DMS 273 treated with DMSO at 0.1 percent for 48 hours (cell line): ENCODE measurements at regions not wholly inside any gene's neighbourhood (a gene's known extent, or its start where the extent isn't known, plus 50 kb on each side); places are given as distances from the start of the nearest gene placed in this dataset.

Experiments used
- DNase-seq: peaks from one replicate; lab custom pipeline; 2025; lab: John Stamatoyannopoulos, UW

GRCh38 chr16:8374586-8375231 is 215.6 kb downstream of the TMEM114 start:
- no peak for DNase-seq

GRCh38 chr16:8373676-8374431 is 216.5 kb downstream of the TMEM114 start:
- no peak for DNase-seq

DNA sequence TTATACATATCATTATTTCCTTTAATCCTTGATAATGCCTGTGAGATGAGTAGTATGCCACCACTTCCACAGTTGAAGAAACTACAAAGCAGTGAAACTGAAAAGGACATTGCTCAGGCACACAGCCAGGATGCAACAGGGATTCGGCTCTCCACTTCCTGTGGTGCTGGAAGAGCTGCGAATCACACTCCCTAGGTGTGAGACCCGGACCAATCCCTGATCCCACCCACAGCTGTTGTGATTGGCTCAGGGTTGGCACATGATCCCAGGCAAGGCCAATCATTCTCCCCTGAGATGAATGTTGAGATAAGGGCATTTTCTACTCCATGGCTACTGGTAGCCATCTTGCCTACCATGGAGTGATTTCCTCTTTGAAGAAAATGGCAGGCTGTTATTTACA is 218.2 kb downstream of the TMEM114 start:
- no peak for DNase-seq

DNA sequence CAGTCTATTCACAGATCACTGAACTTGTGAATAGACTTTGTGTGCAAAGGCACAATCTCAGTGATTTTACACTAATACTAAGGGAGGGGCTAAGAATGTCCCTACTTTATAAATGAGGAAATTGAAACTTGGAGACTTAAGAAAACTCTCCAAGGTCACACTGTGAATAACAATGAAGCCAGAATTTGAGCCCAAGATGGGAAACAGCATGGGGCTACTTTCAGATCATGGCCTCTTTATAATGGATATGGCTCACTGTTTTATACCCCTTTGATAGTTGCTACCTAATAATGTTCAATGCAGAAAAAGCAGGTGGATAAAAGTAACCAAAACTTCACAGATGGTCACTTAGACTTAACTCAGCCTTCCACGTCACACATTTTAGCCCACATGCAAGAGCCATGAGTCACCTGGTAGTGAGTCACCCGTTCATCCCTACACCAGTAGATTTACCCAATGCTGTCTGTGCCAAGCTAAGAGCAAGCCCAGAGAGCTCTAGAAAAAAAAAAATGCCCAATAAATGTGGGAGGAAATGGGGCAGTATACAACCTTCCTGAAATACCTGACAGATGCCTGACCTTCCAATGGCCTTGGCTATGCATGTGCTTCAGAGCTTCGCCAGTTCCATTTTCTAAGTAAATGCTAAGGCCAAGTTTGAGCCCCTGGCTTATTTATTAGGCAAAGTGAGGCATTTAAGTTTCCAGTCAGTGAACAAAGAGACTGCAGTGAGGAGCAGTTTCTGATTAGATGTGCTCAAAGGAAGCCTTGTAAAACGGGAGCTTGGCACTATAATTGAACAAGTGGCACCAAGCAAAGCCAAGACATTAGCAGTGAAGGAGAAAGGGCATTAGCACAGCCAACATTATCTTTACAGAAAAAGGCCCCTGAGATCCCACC is 219.7 kb downstream of the TMEM114 start:
- DNase-seq: no peak

GRCh38 chr16:8358937-8359336 is 231.4 kb downstream of the TMEM114 start:
- no peak for DNase-seq

DNA sequence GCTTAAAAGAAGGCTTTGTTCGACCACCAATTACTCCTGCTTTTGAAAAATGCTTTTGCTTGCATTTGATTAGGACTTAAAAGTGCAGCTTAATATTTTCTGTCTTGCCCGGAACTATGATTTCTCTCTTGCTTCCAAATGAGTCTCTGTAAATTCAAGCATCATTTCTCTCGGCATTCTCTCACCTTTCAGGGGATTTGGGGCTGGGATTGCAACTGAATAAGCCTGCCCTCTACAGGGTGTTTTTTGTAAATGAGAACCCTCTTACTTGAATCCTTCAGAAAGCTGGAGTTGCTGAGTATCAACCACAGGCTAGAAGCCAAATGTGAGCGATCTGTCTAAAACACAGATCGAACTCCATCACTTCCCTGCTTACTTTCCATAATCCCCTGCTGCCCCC is 234.6 kb downstream of the TMEM114 start:
- no peak for DNase-seq

DNA sequence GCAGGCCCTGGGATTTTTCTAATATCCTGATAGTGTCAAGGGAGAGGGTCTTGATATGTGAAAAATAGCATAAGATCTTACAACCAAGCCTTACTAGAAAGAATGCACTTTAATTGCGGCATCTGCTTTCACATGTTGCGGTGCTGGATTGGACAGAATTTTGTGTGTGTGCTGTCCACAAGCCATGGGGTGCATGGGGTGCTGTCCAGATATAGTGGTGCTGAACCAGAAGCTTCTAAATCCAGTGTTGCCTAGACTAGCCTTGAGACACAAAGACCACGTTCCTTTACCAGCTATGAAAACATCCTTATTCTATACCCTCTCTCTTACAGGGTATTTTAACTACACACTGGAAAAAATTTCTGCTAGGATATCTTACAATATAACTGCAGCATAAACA is 244.0 kb downstream of the TMEM114 start:
- no peak for DNase-seq

- DNase-seq: no peak
These were observed 248.0 kb downstream of the TMEM114 start for GRCh38 chr16:8342276-8342675.

DNA sequence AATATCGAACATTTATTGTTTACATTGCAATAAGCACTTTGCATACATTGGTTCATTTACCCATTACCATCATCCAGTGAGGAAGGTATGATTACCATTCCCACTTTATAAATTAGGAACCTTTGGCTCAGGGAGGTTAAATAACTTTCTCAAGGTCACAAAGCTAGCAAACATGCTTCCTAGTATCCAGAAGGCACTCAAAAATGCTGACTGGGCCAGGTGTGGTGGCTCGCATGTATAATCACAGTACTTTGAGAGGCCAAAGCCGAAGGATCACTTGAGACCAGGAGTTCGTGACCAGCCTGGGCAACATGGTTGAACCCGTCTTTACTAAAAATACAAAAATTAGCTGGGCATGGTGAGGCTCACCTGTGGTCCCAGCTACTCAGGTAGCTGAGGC is 259.6 kb downstream of the TMEM114 start:
- DNase-seq: no peak

DNA sequence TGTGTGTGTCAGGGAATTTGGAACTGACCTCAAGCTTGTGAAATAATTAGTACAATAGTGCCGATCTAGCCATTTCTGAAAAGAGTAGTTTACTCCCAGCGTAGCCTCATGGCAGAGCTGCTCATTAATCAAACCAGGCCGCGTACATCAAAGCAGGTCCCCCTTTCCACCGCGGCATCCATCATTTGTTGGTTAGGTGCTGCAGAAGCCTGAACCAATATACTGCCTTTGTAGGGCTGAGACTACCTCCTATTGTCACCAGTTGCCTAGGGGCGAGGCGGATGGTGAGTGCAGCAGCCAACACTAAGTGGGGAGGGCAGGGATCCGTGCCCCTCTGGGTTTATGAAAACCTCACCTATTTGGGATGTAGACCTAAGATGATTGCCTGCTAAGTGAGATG is 264.1 kb downstream of the TMEM114 start:
- no peak for DNase-seq

DNA sequence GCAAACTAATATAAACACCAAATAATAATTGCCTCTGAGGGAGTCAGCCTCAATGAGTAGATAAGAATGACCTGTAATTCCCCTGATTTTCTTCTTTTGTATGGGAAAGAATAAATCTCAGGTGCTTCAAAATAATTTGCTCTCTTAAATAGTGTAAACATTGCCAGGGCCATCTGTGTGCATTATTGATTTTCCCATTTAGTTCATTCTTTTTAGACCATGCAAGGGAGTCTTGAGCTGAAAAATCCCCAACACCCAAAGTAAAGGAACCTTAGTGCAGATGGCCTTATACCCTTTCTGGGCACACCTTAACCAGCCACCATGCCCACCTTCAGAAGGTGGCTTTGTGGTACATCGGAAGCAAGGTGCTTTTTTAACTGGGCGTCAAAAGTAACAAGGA is 267.2 kb downstream of the TMEM114 start:
- no peak for DNase-seq

GRCh38 chr16:8320131-8320530 is 270.2 kb downstream of the TMEM114 start:
- no peak for DNase-seq

- DNase-seq: no peak
These were observed 279.5 kb downstream of the TMEM114 start for GRCh38 chr16:8310816-8311215.

DNA sequence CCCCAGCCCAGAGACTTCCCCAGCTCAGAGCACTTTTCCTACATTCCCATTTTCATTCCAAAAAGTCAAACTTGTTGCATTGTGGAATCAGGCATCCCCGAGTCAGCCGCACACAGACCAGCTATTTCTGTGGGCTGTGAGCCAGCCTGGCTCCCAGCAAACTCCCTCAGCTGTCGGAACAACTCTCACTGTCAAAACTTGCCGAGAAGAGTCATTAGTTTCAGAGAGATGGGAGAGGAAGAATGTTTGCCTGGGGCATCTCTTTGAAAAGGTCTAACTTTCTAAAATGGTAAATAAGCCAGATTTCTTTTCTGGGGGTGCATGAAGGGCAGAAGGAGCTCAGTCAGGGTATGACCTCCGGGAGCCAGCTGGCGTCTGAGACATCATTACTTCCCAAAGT is 280.0 kb downstream of the TMEM114 start:
- no peak for DNase-seq

DNA sequence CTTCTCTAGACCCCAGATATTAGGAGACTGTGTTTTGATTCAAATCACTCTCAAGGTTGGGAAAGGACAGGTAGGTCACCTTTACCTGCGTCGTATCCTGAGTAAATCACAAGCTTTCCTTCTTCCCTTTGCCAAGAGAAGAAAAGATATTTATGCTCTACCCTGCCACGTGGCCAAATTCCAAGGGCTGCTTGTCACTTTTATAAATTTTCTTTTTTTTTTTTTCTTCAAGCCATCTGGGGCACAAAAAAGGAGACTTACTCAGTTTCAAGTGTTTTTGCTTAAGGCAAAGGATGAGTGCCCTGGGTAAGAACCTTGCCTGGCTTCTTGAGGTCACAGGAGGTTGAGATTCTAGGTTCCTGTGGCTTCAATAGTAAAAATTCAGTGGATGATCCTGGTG is 285.1 kb downstream of the TMEM114 start:
- DNase-seq: no peak

DNA sequence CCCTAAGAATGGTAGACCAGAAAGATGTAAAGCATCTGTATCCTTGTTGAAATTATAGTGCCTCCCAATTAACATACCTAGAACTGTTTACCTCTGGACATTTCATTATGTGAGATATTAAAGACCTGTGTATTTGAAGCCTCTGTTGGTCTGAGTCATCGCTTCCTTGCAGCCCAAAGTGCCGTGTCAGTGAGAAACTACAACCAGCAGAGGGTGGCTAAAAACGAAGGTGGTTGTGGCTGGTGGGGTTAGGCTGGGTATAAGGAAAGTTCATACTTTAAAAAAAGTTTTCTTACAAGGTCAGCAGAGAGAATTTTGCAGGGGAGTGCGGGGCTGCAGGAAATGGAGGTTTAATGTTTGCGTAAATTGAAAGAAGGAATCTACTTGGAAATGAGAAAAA is 290.7 kb downstream of the TMEM114 start:
- DNase-seq: no peak

DNA sequence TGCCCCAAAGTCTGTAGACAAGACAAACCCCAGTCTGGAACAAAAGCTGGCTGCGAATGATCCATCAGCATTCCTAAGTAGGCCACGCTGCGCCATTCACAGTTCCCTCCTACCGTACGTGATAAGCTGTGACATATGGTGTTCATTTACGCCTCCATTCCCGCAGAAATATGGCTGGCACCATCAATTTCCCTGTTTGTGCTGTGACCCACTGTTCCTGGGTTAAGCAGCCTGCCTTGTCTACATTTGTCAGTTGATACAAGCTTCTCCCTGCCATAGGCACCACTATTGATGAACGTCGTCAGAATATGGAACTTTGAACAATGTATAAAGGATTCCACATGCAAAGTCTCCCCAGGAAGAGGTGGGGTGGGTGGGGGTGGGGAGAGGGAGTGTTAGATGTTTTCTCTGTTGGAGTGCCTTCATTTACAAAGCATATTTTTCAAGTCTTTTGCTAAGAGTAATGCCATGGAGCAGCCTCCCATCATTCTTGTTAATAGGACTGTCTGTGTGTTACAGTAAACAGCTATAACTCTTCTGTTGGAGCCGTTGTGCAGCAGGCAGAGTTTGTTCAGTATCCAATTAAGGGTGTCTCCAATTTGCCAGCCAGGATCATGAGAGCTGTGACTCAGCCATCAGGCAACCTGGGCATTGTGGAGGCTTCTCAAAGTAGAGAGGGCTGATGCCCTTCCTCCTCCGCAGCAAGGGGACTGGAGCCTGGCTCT is 294.6 kb downstream of the TMEM114 start:
- DNase-seq: no peak

GRCh38 chr16:8293413-8293812 is 296.9 kb downstream of the TMEM114 start:
- DNase-seq: no peak

GRCh38 chr16:8292271-8292670 is 298.0 kb downstream of the TMEM114 start:
- no peak for DNase-seq

GRCh38 chr16:8286348-8286747 is 304.0 kb downstream of the TMEM114 start:
- DNase-seq: no peak

GRCh38 chr16:8283195-8283594 is 307.1 kb downstream of the TMEM114 start:
- no peak for DNase-seq

DNA sequence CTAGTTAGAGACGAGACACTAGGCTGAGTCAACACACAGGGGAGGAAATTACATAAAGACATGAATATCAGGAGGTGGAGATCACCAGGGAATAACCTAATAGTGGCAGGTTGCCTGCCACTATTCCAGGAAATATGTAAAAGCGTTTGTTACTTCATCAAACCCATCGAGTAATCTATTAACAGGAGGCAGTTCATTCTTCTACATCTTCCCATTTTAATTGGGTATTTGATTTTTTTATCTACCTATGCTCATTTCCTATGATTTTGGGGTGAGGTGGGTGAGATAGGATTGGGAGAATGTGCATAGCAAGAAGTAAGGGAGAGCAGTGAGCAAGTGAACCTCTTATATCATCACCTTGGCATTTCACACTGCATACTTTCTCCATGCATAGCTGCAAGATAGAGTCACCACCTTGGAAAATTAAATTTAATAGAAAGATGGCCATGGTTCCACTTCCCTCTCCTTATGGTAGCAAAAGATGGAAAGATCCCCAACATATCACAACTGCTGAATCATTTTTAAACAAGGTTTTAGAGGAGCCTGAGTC is 312.2 kb downstream of the TMEM114 start:
- DNase-seq: no peak
